GM12878 (cell line): ENCODE measurements at regions not wholly inside any gene's neighbourhood (a gene's known extent, or its start where the extent isn't known, plus 50 kb on each side); places are given as distances from the start of the nearest gene placed in this dataset.

Experiments
- ATAC-seq: fragments of 200-7000 bp; cut with Tn5 transposase; 3 replicates; pipeline ENCODE4 v1.9.1; 2020; ENCODE audit warnings: mild to moderate bottlenecking, moderate library complexity
- BruUV-seq: library from RNA; stranded (reverse); fragments of 400-500 nt; replicated peaks from 2 replicates; lab custom pipeline; 2021; lab: Mats Ljungman, UMichigan
- CTCF ChIA-PET: fragments of 300-600 bp; sonication (Branson Sonifier 250); formaldehyde crosslinking; extraction: SDS; loops from one replicate; lab custom pipeline; 2021; ENCODE audit warnings: inconsistent platforms; lab: Yijun Ruan, JAX
- POLR2A ChIA-PET: fragments of 350-600 bp; formaldehyde crosslinking; extraction: SDS; loops from one replicate; lab custom pipeline; 2021; ENCODE audit warnings: inconsistent platforms; lab: Charles Lee
- RAD21 ChIA-PET: fragments of 300-600 bp; sonication (Branson Sonifier 250); formaldehyde crosslinking; loops from one replicate; lab custom pipeline; 2023; ENCODE audit warnings: antibody characterized with exemption; ENCODE audit not compliant: unreplicated experiment; lab: Charles Lee
- SMC1A ChIA-PET: fragments of 300-600 bp; sonication (Branson Sonifier 250); formaldehyde crosslinking; loops from one replicate; lab custom pipeline; 2023; ENCODE audit not compliant: unreplicated experiment, uncharacterized antibody; lab: Charles Lee
- DNase-seq: peaks from one replicate; pipeline ENCODE4 v3.0.0-alpha.2; 2011; ENCODE audit warnings: low read depth, low spot score
- FAIRE-seq: peaks from 3 replicates; lab custom pipeline; 2011; peaks lifted over from hg19 to GRCh38; lab: Jason Lieb, UNC
- H2AFZ ChIP-seq: 2 replicates; pipeline ENCODE4 v1.6.0; 2011; ENCODE audit warnings: low read depth, low read length, control low read depth; ENCODE audit not compliant: control insufficient read depth
- H3K27ac ChIP-seq: 2 replicates; pipeline ENCODE4 v1.5.1; 2011; ENCODE audit warnings: control low read depth; ENCODE audit not compliant: control insufficient read depth, insufficient read depth
- H3K27me3 ChIP-seq, 2 experiments: replicated peaks in 1 of 2; 2 replicates each; pipeline versions ENCODE4 v1.6.0 to v1.6.1; 2011; ENCODE audit warnings: low read length in 1 of 2; ENCODE audit not compliant: control insufficient read depth in 2 of 2, insufficient read depth in 2 of 2
- H3K36me3 ChIP-seq, 2 experiments: 2 replicates each; pipeline ENCODE4 v1.5.1; 2011; ENCODE audit warnings: low read length in 1 of 2; ENCODE audit not compliant: control insufficient read depth in 2 of 2, insufficient read depth in 2 of 2
- H3K4me1 ChIP-seq: 2 replicates; pipeline ENCODE4 v1.6.1; 2011; ENCODE audit warnings: mild to moderate bottlenecking, low read length, moderate library complexity, mixed read lengths; ENCODE audit not compliant: control insufficient read depth, insufficient read depth
- H3K4me2 ChIP-seq: 2 replicates; pipeline ENCODE4 v1.6.0; 2011; ENCODE audit warnings: control low read depth; ENCODE audit not compliant: control insufficient read depth, insufficient read depth
- H3K4me3 ChIP-seq: fragments of 200-600 bp; sonication (generic); 2 replicates; pipeline ENCODE4 v1.5.1; 2016
- H3K79me2 ChIP-seq: 2 replicates; pipeline ENCODE4 v1.6.0; 2011; ENCODE audit warnings: low read length; ENCODE audit not compliant: control insufficient read depth, insufficient read depth
- H3K9ac ChIP-seq: 2 replicates; pipeline ENCODE4 v1.8.0; 2011; ENCODE audit warnings: low read length, control low read depth, mixed read lengths; ENCODE audit not compliant: control insufficient read depth, insufficient read depth
- H3K9me3 ChIP-seq: replicated peaks from 3 replicates; pipeline ENCODE4 v1.5.1; 2011; ENCODE audit warnings: mild to moderate bottlenecking, low read length; ENCODE audit not compliant: control insufficient read depth, insufficient read depth
- H4K20me1 ChIP-seq: 2 replicates; pipeline ENCODE4 v1.6.0; 2011; ENCODE audit not compliant: control insufficient read depth, insufficient read depth
- ATF2 ChIP-seq: IDR thresholded peaks from 2 replicates; pipeline ENCODE4 v1.6.1; 2012; ENCODE audit warnings: low read length, inconsistent platforms
- BHLHE40 ChIP-seq, 2 experiments: fragments of 450-650 bp in 1 of 2; IDR thresholded peaks; 2 replicates each; pipeline ENCODE4 v1.6.1; 2011 to 2017; ENCODE audit warnings: low read depth in 2 of 2, borderline replicate concordance in 1 of 2, improper control_type of control experiment in 1 of 2, low read length in 1 of 2, mild to moderate bottlenecking in 1 of 2
- E4F1 ChIP-seq: fragments of 450-650 bp; IDR thresholded peaks from 2 replicates; pipeline ENCODE4 v1.6.1; 2018; ENCODE audit warnings: borderline replicate concordance, mild to moderate bottlenecking; ENCODE audit not compliant: partially characterized antibody
- ETV6 ChIP-seq, 2 experiments: fragments of 450-650 bp in 1 of 2; IDR thresholded peaks in 1 of 2; conservative IDR thresholded peaks in 1 of 2; 2 replicates each; pipeline ENCODE4 v1.6.1; 2014; ENCODE audit warnings: antibody characterized with exemption in 1 of 2, borderline replicate concordance in 1 of 2, low read depth in 1 of 2, mild to moderate bottlenecking in 1 of 2, moderate library complexity in 1 of 2
- HDGF ChIP-seq: fragments of 450-650 bp; IDR thresholded peaks from 2 replicates; pipeline ENCODE4 v1.6.1; 2016; ENCODE audit warnings: antibody characterized with exemption
- HSF1 ChIP-seq: fragments of 150-350 bp; IDR thresholded peaks from 2 replicates; pipeline ENCODE4 v1.6.1; 2014; ENCODE audit warnings: mild to moderate bottlenecking, low read depth, low read length
- MEF2B ChIP-seq: fragments of 450-650 bp; IDR thresholded peaks from 2 replicates; pipeline ENCODE4 v1.6.1; 2018; ENCODE audit warnings: mild to moderate bottlenecking, moderate library complexity; ENCODE audit not compliant: partially characterized antibody, poor library complexity, severe bottlenecking
- NBN ChIP-seq: fragments of 450-650 bp; IDR thresholded peaks from 2 replicates; pipeline ENCODE4 v1.6.1; 2016
- SIX5 ChIP-seq: IDR thresholded peaks from 2 replicates; pipeline ENCODE4 v1.6.1; 2011; ENCODE audit warnings: mild to moderate bottlenecking, low read depth, low read length, moderate library complexity; ENCODE audit not compliant: severe bottlenecking
- SP1 ChIP-seq: IDR thresholded peaks from one replicate; pipeline ENCODE4 v1.6.1; 2011; ENCODE audit warnings: low read depth, low read length
- SREBF1 ChIP-seq: IDR thresholded peaks from 2 replicates; pipeline ENCODE4 v1.6.1; 2012; ENCODE audit warnings: mild to moderate bottlenecking, low read length
- ZNF24 ChIP-seq: fragments of 450-650 bp; IDR thresholded peaks from 2 replicates; pipeline ENCODE4 v1.6.1; 2017; ENCODE audit warnings: antibody characterized with exemption, mild to moderate bottlenecking
- whole genome bisulfite sequencing: methylation state at CpG from one replicate; pipeline ENCODE4 v1.1.6; 2016; ENCODE audit warnings: low lambda C conversion rate; ENCODE audit not compliant: insufficient replicate concordance, insufficient coverage; ENCODE audit errors: missing lambda C conversion rate; 5-methylcytosine and 5-hydroxymethylcytosine counted together
- in situ Hi-C: fragments of 300-500 bp; cut with MboI; formaldehyde crosslinking; loops from 9 replicates; pipeline ENCODE4 v1.14.3; 2018; ENCODE audit warnings: mixed read lengths
- intact Hi-C: fragments of 100-400 bp; cut with micrococcal nuclease; formaldehyde crosslinking; loops from one replicate; pipeline ENCODE4 v1.14.2; 2022; ENCODE audit not compliant: unreplicated experiment

GRCh38 chr1:172928412-172928811 lies 122.3 kb downstream of the TNFSF18 start:
- Histone ChIP-seq H4K20me1 (no peaks in the 10 kb centered on the region), H3K27ac (no peak overlapping the region), H3K4me3 (no peak overlapping the region), H3K9me3 (no peaks in the 10 kb centered on the region), H3K36me3 (no peaks in the 10 kb centered on the region), H3K4me1 (no peaks in the 10 kb centered on the region), H3K4me2 (no peak overlapping the region), H3K79me2 (no peaks in the 10 kb centered on the region), H3K27me3 (peaks cover 0 to 2% of the 10 kb centered on the region in 2 experiments; a peak in 1 of 4 replicates), H3K9ac (no peak overlapping the region), H2AFZ (no peak overlapping the region)
- WGBS = 60% methylated on average over 2 of the region's 2 CpGs
- ATAC-seq (no peak), FAIRE-seq (no peak), DNase-seq (no peak)
- BruUV-seq = no TSS peak
- no peak for TF ChIP-seq SIX5
- TF ChIP-seq E4F1 = no peak
- no peak for TF ChIP-seq SREBF1
- ChIA-PET CTCF (no interaction called here), RAD21 (no interaction called here), POLR2A (interaction anchor here (0.7 kb wide), 1 partner anchor 204 kb away, joined by 4 read pairs; no protein-coding TSS in a partner anchor), SMC1A (interaction anchor here (1.0 kb wide), 1 partner anchor 13 kb away, joined by 3 read pairs; no protein-coding TSS in a partner anchor)
- intact Hi-C loops (no loop called here), in situ Hi-C loops (no loop called here)

GRCh38 chr1:172929006-172929405 lies 121.7 kb downstream of the TNFSF18 start:
- ChIA-PET CTCF (no interaction called here), RAD21 (no interaction called here), SMC1A (interaction anchor here (1.0 kb wide), 1 partner anchor 13 kb away, joined by 3 read pairs; no protein-coding TSS in a partner anchor), POLR2A (interaction anchor here (0.7 kb wide), 1 partner anchor 204 kb away, joined by 4 read pairs; no protein-coding TSS in a partner anchor)
- H3K4me2 ChIP-seq = no peak overlapping the region
- no peak overlapping the region for H3K9ac ChIP-seq
- 36% methylated on average over 2 of the region's 2 CpGs for WGBS
- no peaks in the 10 kb centered on the region for H3K4me1 ChIP-seq
- no peaks in the 10 kb centered on the region for H3K9me3 ChIP-seq
- ATAC-seq (no peak), FAIRE-seq (no peak), DNase-seq (no peak)
- H3K79me2 ChIP-seq = no peaks in the 10 kb centered on the region
- in situ Hi-C loops = no loop called here
- H3K36me3 ChIP-seq = no peaks in the 10 kb centered on the region
- H3K4me3 ChIP-seq = no peak overlapping the region
- no peaks in the 10 kb centered on the region for H3K27me3 ChIP-seq
- no peak overlapping the region for H2AFZ ChIP-seq
- H3K27ac ChIP-seq = no peak overlapping the region
- BruUV-seq = no TSS peak
- no peaks in the 10 kb centered on the region for H4K20me1 ChIP-seq
- intact Hi-C loops = no loop called here
- TF ChIP-seq ZNF24 (no peak), NBN (no peak), HDGF (no peak), SP1 (no peak), MEF2B (no peak), BHLHE40 (IDR thresholded peaks at IDR 0.05; ENCODE audit: borderline replicate concordance in 1 of 2, low read depth in 2 of 2, low read length in 1 of 2) (no peak), HSF1 (no peak), ETV6 (conservative IDR thresholded peaks at IDR 0.05 in 1 of 2, IDR thresholded peaks at IDR 0.05 in 1 of 2; ENCODE audit: borderline replicate concordance in 1 of 2, low read depth in 1 of 2) (no peak), ATF2 (no peak)
